GM20000 (cell line): ENCODE measurements at regions not wholly inside any gene's neighbourhood (a gene's known extent, or its start where the extent isn't known, plus 50 kb on each side); places are given as distances from the start of the nearest gene placed in this dataset.
"Not testable (repeated sequence)": the region's sequence is repeated elsewhere in the genome, so short reads cannot be mapped to it uniquely, and the experiment has no call there.

Source experiments
- DNase-seq: peaks from one replicate; pipeline ENCODE4 v3.0.0; 2012; ENCODE audit warnings: low spot score
- TF ChIP-seq, protein P1 (sequence below): IDR thresholded peaks from 2 replicates; pipeline ENCODE4 v1.5.1; 2012; ENCODE audit warnings: mild to moderate bottlenecking, control low read depth; ENCODE audit errors: extremely low read depth, missing control alignments

DNA sequence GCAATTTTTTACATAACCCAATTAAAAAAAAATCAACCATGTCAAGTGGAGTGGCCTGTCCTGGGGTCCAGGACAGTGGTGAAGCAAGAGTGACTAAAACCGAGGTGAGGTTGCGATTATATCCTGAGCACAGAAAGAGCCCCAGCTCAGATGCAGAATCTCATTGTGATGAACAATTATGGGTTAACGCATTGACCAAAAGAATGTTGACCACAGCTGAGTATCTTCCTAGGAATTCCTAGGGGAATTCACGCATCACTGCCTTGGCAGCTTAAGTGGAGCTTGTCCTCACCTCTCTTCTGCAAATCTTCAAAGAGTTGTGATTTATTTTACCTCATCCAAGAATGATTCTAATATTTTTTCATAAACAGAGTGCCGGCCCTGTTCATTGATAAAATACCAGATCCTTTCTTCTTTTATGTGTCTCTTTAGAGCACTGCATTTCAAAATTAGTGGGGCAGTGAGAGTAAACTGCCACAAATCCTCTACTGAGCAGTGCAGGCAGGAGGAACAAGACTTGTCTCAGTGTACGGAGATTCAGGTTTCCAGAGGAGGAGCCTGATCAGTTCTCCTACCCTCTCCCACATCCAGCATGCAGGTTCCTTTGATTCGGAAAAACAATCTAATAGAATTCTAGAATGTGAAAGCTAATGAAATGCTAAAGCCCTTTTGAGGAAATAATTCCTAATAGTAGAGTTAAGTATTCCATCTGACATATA is 60.1 kb upstream of the ZNF184 start:
- TF ChIP-seq, protein P1, sequence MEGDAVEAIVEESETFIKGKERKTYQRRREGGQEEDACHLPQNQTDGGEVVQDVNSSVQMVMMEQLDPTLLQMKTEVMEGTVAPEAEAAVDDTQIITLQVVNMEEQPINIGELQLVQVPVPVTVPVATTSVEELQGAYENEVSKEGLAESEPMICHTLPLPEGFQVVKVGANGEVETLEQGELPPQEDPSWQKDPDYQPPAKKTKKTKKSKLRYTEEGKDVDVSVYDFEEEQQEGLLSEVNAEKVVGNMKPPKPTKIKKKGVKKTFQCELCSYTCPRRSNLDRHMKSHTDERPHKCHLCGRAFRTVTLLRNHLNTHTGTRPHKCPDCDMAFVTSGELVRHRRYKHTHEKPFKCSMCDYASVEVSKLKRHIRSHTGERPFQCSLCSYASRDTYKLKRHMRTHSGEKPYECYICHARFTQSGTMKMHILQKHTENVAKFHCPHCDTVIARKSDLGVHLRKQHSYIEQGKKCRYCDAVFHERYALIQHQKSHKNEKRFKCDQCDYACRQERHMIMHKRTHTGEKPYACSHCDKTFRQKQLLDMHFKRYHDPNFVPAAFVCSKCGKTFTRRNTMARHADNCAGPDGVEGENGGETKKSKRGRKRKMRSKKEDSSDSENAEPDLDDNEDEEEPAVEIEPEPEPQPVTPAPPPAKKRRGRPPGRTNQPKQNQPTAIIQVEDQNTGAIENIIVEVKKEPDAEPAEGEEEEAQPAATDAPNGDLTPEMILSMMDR, result no peak
- no peak for DNase-seq

DNA sequence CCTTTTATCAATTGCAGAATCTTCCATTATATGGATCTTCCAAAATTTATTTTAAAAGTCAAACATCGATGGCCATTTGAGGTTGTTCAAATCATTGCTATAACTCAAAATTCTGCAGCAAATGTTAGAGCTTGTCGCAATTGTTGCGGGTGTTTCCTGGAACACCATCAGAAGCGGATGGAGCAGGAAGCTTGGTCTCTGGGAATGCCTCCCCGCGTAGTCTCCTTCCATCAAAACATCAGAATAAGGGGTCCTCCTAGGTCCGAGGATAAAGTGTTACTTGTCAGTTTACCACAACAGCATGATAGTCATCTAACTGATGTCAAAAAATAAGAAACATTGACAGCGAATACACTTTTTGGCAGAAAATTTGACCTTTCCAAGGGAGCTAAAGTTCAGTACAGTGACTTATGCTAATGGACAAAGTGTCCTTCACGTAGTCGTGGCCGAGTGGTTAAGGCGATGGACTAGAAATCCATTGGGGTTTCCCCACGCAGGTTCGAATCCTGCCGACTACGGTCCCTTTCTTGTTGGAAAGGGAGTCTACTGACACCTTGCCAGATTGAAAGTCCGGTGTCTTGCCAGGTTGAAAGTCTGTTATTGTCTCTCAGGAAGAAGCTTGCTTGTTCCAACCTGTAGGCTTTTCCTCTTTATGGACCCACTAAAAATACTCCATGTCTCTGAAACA is 59.0 kb upstream of the ZNF184 start:
- DNase-seq, result no peak
- TF ChIP-seq, protein P1, result no peak

DNA sequence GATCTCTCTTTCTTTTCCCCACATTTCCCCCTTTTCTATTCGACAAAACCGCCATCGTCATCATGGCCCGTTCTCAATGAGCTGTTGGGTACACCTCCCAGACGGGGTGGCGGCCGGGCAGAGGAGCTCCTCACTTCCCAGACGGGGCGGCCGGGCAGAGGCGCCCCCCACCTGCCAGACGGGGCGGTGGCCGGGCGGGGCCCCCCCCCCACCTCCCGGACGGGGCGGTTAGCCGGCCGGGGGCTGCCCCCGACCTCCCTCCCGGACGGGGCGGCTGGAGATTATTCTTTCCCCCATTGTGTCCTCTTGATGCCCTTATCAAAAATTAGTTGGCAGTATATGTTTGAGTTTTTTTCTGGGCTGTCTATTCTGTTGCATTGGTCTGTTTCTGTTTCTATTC is 56.9 kb upstream of the ZNF184 start:
- not testable (repeated sequence) for DNase-seq

DNA sequence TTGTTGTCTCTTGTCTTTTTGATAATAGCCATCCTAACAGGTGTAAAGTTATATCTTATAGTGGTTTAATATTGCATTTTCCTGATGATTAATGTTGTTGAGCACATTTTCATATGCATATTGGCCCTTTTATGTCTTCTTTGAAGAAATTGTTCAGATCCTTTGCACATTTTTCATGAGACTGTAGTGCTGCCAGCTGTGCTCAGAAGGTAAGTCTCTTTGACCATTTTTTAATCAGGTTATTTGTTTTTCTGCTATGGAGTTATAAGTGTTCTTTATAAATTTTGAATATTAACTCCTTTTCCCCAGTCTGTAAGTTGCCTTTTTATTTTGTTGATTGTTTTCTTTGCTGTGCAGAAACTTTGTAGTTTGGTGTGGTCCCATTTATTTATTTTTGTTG is 55.8 kb upstream of the ZNF184 start:
- no peak for DNase-seq
- TF ChIP-seq, protein P1, result no peak
